K562 (cell line): ENCODE measurements at regions not wholly inside any gene's neighbourhood (a gene's known extent, or its start where the extent isn't known, plus 50 kb on each side); places are given as distances from the start of the nearest gene placed in this dataset.

ENCODE experiments used
- BHLHE40 ChIP-seq: IDR thresholded peaks from 2 replicates; pipeline ENCODE4 v1.6.1; 2011; ENCODE audit warnings: low read length, improper control_type of control experiment
- CBX2 ChIP-seq: fragments of 200-600 bp; sonication (generic); IDR thresholded peaks from one replicate; pipeline ENCODE4 v1.6.1; 2012; ENCODE audit warnings: mild to moderate bottlenecking, low read length, inconsistent platforms; ENCODE audit not compliant: insufficient read depth, poor library complexity, severe bottlenecking
- EP300 ChIP-seq: IDR thresholded peaks from 2 replicates; pipeline ENCODE4 v1.6.1; 2012; ENCODE audit warnings: low read length, improper control_type of control experiment
- HINFP ChIP-seq: fragments of 450-650 bp; conservative IDR thresholded peaks from 2 replicates; pipeline ENCODE4 v1.6.1; 2016; ENCODE audit warnings: missing genetic modification characterization, low read depth, mild to moderate bottlenecking, control low read depth, missing compliant biosample characterization
- JUND ChIP-seq, 2 experiments: IDR thresholded peaks; 2 replicates in 1 of 2; 3 replicates in 1 of 2; pipeline ENCODE4 v1.6.1; 2011; ENCODE audit warnings: borderline replicate concordance in 2 of 2, low read depth in 2 of 2, low read length in 2 of 2, improper control_type of control experiment in 1 of 2, missing biosample characterization in 1 of 2, missing genetic modification characterization in 1 of 2, missing genetic modification reagents in 1 of 2
- MEF2D ChIP-seq: conservative IDR thresholded peaks from 2 replicates; pipeline ENCODE4 v1.6.1; 2016; ENCODE audit warnings: low read depth, missing genetic modification characterization, missing compliant biosample characterization
- SMAD3 ChIP-seq: fragments of 450-650 bp; formaldehyde crosslinking; conservative IDR thresholded peaks from 2 replicates; pipeline ENCODE4 v1.4.0; 2020; ENCODE audit warnings: mild to moderate bottlenecking
- TSHZ1 ChIP-seq: fragments of 250-450 bp; sonication (Bioruptor Pico); IDR thresholded peaks from 2 replicates; pipeline ENCODE4 v1.4.0; 2020; ENCODE audit warnings: mild to moderate bottlenecking, moderate library complexity
- ZNF23 ChIP-seq: fragments of 250-450 bp; sonication (Bioruptor Pico); IDR thresholded peaks from 2 replicates; pipeline ENCODE4 v1.4.0; 2020; ENCODE audit warnings: mild to moderate bottlenecking
- ZNF780A ChIP-seq: fragments of 250-450 bp; sonication (Bioruptor Pico); IDR thresholded peaks from 2 replicates; pipeline ENCODE4 v1.5.0; 2021; ENCODE audit warnings: mild to moderate bottlenecking

- no peak for TF ChIP-seq HINFP (tag)
- no peak for TF ChIP-seq MEF2D (tag)
- no peak for TF ChIP-seq TSHZ1 (CRISPR knock-in tag)
- TF ChIP-seq BHLHE40: no peak
- TF ChIP-seq EP300: no peak
- TF ChIP-seq JUND (IDR thresholded peaks at IDR 0.05; ENCODE audit: borderline replicate concordance, low read depth, low read length): no peak
- no peak for TF ChIP-seq JUND (tag; IDR thresholded peaks at IDR 0.05; ENCODE audit: borderline replicate concordance, low read depth, low read length)
- no peak for TF ChIP-seq ZNF780A (CRISPR knock-in tag)
- TF ChIP-seq SMAD3 (CRISPR knock-in tag): no peak
- no peak for TF ChIP-seq ZNF23 (CRISPR knock-in tag)
- no peak for TF ChIP-seq CBX2
Observed at GRCh38 chr6:81326881-81327561, 425.5 kb downstream of the TENT5A start.
